ENCODE measurements at regions not wholly inside any gene's neighbourhood (a gene's known extent, or its start where the extent isn't known, plus 50 kb on each side); places are given as distances from the start of the nearest gene placed in this dataset.

GRCh38 chrX:39157796-39158195 lies 356.5 kb downstream of the MID1IP1 start:
- TF ChIP-seq, protein P1, sequence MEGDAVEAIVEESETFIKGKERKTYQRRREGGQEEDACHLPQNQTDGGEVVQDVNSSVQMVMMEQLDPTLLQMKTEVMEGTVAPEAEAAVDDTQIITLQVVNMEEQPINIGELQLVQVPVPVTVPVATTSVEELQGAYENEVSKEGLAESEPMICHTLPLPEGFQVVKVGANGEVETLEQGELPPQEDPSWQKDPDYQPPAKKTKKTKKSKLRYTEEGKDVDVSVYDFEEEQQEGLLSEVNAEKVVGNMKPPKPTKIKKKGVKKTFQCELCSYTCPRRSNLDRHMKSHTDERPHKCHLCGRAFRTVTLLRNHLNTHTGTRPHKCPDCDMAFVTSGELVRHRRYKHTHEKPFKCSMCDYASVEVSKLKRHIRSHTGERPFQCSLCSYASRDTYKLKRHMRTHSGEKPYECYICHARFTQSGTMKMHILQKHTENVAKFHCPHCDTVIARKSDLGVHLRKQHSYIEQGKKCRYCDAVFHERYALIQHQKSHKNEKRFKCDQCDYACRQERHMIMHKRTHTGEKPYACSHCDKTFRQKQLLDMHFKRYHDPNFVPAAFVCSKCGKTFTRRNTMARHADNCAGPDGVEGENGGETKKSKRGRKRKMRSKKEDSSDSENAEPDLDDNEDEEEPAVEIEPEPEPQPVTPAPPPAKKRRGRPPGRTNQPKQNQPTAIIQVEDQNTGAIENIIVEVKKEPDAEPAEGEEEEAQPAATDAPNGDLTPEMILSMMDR (IDR thresholded peaks at IDR 0.05; ENCODE audit: low read depth, low read length, poor library complexity, severe bottlenecking), result no peak
- TF ChIP-seq EZH2phosphoT487 (IDR thresholded peaks at IDR 0.05; ENCODE audit: borderline replicate concordance, low read length), result no peak

Data from DOHH2 (cell line).